Calu3 (cell line): ENCODE measurements at regions not wholly inside any gene's neighbourhood (a gene's known extent, or its start where the extent isn't known, plus 50 kb on each side); places are given as distances from the start of the nearest gene placed in this dataset.
"Not testable (repeated sequence)": the region's sequence is repeated elsewhere in the genome, so short reads cannot be mapped to it uniquely, and the experiment has no call there.

Experiments used
- BruUV-seq: library from RNA; stranded (reverse); fragments of 400-500 nt; replicated peaks from 2 replicates; lab custom pipeline; 2021; lab: Mats Ljungman, UMichigan
- CTCF ChIA-PET: fragments of 300-600 bp; sonication (Branson Sonifier 250); formaldehyde crosslinking; loops from one replicate; lab custom pipeline; 2022; ENCODE audit warnings: antibody characterized with exemption; lab: Charles Lee
- DNase-seq: peaks from one replicate; pipeline ENCODE4 v3.0.0; 2022
- H3K27ac Mint-ChIP-seq: one replicate; pipeline ENCODE4 v1.8.0; 2022; ENCODE audit warnings: mixed read lengths; ENCODE audit not compliant: unreplicated experiment
- H3K27me3 Mint-ChIP-seq: one replicate; pipeline ENCODE4 v1.8.0; 2022; ENCODE audit warnings: mixed read lengths; ENCODE audit not compliant: unreplicated experiment
- H3K36me3 Mint-ChIP-seq: one replicate; pipeline ENCODE4 v1.8.0; 2022; ENCODE audit warnings: mild to moderate bottlenecking, moderate library complexity, mixed read lengths; ENCODE audit not compliant: insufficient read depth, unreplicated experiment
- H3K4me1 Mint-ChIP-seq: one replicate; pipeline ENCODE4 v1.8.0; 2022; ENCODE audit warnings: mild to moderate bottlenecking, low read depth, mixed read lengths; ENCODE audit not compliant: unreplicated experiment
- H3K4me3 Mint-ChIP-seq: one replicate; pipeline ENCODE4 v1.8.0; 2022; ENCODE audit warnings: mild to moderate bottlenecking, low read depth, moderate library complexity, mixed read lengths; ENCODE audit not compliant: unreplicated experiment
- H3K9me3 Mint-ChIP-seq: one replicate; pipeline ENCODE4 v1.8.0; 2022; ENCODE audit warnings: low read depth, mixed read lengths; ENCODE audit not compliant: unreplicated experiment
- CTCF ChIP-seq: fragments of 200-600 bp; IDR thresholded peaks from one replicate; pipeline ENCODE4 v1.8.0; 2022; ENCODE audit warnings: antibody characterized with exemption; ENCODE audit not compliant: unreplicated experiment
- intact Hi-C: fragments of 100-400 bp; cut with micrococcal nuclease; formaldehyde crosslinking; loops from one replicate; pipeline ENCODE4 v1.10.0; 2022; ENCODE audit not compliant: unreplicated experiment

DNA sequence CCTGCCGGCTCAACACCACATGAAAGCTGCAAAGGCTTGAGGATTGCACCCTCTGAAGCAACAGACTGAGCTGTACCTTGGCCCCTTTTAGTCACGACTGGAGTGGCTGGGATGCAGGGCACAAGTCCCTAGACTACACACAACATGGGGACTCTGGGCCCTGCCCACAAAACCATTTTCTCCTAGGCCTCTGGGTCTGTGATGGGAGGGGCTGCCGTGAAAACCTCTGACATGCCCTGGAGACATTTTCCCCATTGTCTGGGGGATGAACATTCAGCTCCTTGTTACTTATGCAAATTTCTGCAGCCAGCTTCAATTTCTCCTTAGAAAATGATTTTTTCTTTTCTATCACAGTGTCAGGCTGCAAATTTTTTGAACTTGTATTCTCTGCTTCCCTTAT lies 123.5 kb upstream of the SMARCAD1 start:
- Mint-ChIP-seq H3K27ac (no peak overlapping the region), H3K4me1 (no peaks in the 10 kb centered on the region), H3K36me3 (no peaks in the 10 kb centered on the region), H3K4me3 (no peak overlapping the region), H3K9me3 (peaks cover 9% of the 10 kb centered on the region), H3K27me3 (no peaks in the 10 kb centered on the region)
- intact Hi-C loops: no loop called here
- no TSS peak for BruUV-seq
- DNase-seq: no peak
- no peak for TF ChIP-seq CTCF
- CTCF ChIA-PET: no interaction called here

DNA sequence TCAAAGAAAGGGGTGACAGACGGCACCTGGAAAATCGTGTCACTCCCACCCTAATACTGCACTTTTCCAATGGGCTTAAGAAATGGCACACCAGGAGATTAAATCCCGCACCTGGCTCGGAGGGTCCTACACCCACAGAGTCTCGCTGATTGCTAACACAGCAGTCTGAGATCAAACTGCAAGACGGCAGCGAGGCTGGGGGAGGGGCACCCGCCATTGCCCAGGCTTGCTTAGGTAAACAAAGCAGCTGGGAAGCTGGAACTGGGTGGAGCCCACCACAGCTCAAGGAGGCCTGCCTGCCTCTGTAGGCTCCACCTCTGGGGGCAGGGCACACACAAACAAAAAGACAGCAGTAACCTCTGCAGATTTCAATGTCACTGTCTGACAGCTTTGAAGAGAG lies 108.5 kb upstream of the SMARCAD1 start:
- CTCF ChIA-PET, H3K9me3 Mint-ChIP-seq, intact Hi-C loops, H3K36me3 Mint-ChIP-seq, H3K4me3 Mint-ChIP-seq, BruUV-seq, H3K4me1 Mint-ChIP-seq, H3K27ac Mint-ChIP-seq, H3K27me3 Mint-ChIP-seq, DNase-seq: not testable (repeated sequence)

- intact Hi-C loops: no loop called here
- Mint-ChIP-seq H3K36me3 (no peaks in the 10 kb centered on the region), H3K4me3 (no peak overlapping the region), H3K9me3 (no peaks in the 10 kb centered on the region), H3K27ac (no peak overlapping the region), H3K27me3 (no peaks in the 10 kb centered on the region), H3K4me1 (no peaks in the 10 kb centered on the region)
- CTCF ChIA-PET: no interaction called here
- BruUV-seq: no TSS peak
- no peak for DNase-seq
- no peak for TF ChIP-seq CTCF
Measured at GRCh38 chr4:94112644-94113043, 95.0 kb upstream of the SMARCAD1 start.

- DNase-seq: no peak
- no TSS peak for BruUV-seq
- no peaks in the 10 kb centered on the region for H3K36me3 Mint-ChIP-seq
- H3K27me3 Mint-ChIP-seq: no peaks in the 10 kb centered on the region
- no peaks in the 10 kb centered on the region for H3K4me1 Mint-ChIP-seq
- CTCF ChIA-PET: no interaction called here
- no peak overlapping the region for H3K4me3 Mint-ChIP-seq
- H3K27ac Mint-ChIP-seq: no peak overlapping the region
- no peak for TF ChIP-seq CTCF
- H3K9me3 Mint-ChIP-seq: no peaks in the 10 kb centered on the region
- intact Hi-C loops: no loop called here
Measured at GRCh38 chr4:94115687-94116086, 92.0 kb upstream of the SMARCAD1 start.

GRCh38 chr4:94116842-94117241 lies 90.8 kb upstream of the SMARCAD1 start:
- BruUV-seq: no TSS peak
- Mint-ChIP-seq H3K4me1 (no peaks in the 10 kb centered on the region), H3K4me3 (no peak overlapping the region), H3K27ac (no peak overlapping the region), H3K27me3 (no peaks in the 10 kb centered on the region), H3K36me3 (no peaks in the 10 kb centered on the region), H3K9me3 (no peaks in the 10 kb centered on the region)
- CTCF ChIA-PET: no interaction called here
- DNase-seq: no peak
- TF ChIP-seq CTCF: no peak
- intact Hi-C loops: no loop called here
